Parathyroid adenoma (tissue), 2 donors: ENCODE measurements at regions not wholly inside any gene's neighbourhood (a gene's known extent, or its start where the extent isn't known, plus 50 kb on each side); places are given as distances from the start of the nearest gene placed in this dataset.

Experiments
- H2AFZ ChIP-seq: fragments of 300-600 bp; sonication (generic); one replicate; pipeline ENCODE4 v1.7.0; 2017; ENCODE audit warnings: antibody characterized with exemption, mild to moderate bottlenecking
- H3K27ac ChIP-seq: fragments of 300-600 bp; sonication (generic); one replicate; pipeline ENCODE4 v1.7.0; 2017
- H3K27me3 ChIP-seq: fragments of 300-600 bp; sonication (generic); one replicate; pipeline ENCODE4 v1.7.0; 2017; ENCODE audit warnings: low read length; ENCODE audit not compliant: control insufficient read depth, insufficient read depth
- H3K36me3 ChIP-seq: fragments of 300-600 bp; sonication (generic); one replicate; pipeline ENCODE4 v1.7.0; 2017; ENCODE audit warnings: low read length; ENCODE audit not compliant: control insufficient read depth, insufficient read depth
- H3K4me1 ChIP-seq: fragments of 300-600 bp; sonication (generic); one replicate; pipeline ENCODE4 v1.7.0; 2017; ENCODE audit warnings: control low read depth
- H3K4me2 ChIP-seq: fragments of 300-600 bp; sonication (generic); one replicate; pipeline ENCODE4 v1.7.0; 2017; ENCODE audit warnings: low read length
- H3K4me3 ChIP-seq: fragments of 300-600 bp; sonication (generic); one replicate; pipeline ENCODE4 v1.7.0; 2017; ENCODE audit warnings: low read depth, low read length
- H3K79me2 ChIP-seq: fragments of 300-600 bp; sonication (generic); one replicate; pipeline ENCODE4 v1.7.0; 2017; ENCODE audit warnings: control low read depth
- H3K9ac ChIP-seq: fragments of 300-600 bp; sonication (generic); one replicate; pipeline ENCODE4 v1.7.0; 2017; ENCODE audit warnings: mild to moderate bottlenecking
- H3K9me3 ChIP-seq: fragments of 300-600 bp; sonication (generic); one replicate; pipeline ENCODE4 v1.7.0; 2017; ENCODE audit warnings: low read length; ENCODE audit not compliant: control insufficient read depth
- CTCF ChIP-seq: fragments of 300-600 bp; sonication (generic); IDR thresholded peaks from one replicate; pipeline ENCODE4 v1.7.0; 2017; ENCODE audit warnings: antibody characterized with exemption, mild to moderate bottlenecking
- donor health status: primary hyperparathyroidism.

GRCh38 chr7:120014925-120015465, 258.0 kb upstream of the KCND2 start:
- no peaks in the 10 kb centered on the region for H3K36me3 ChIP-seq
- H2AFZ ChIP-seq, result no peak overlapping the region
- H3K79me2 ChIP-seq, result no peaks in the 10 kb centered on the region
- no peak overlapping the region for H3K4me3 ChIP-seq
- no peak for TF ChIP-seq CTCF
- no peaks in the 10 kb centered on the region for H3K9me3 ChIP-seq
- no peak overlapping the region for H3K4me2 ChIP-seq
- no peaks in the 10 kb centered on the region for H3K27me3 ChIP-seq
- H3K9ac ChIP-seq, result no peak overlapping the region
- no peaks in the 10 kb centered on the region for H3K4me1 ChIP-seq
- no peak overlapping the region for H3K27ac ChIP-seq

- no peak for TF ChIP-seq CTCF
- Histone ChIP-seq H3K4me3 (no peak overlapping the region), H3K36me3 (no peaks in the 10 kb centered on the region), H3K9me3 (no peaks in the 10 kb centered on the region), H3K4me2 (no peak overlapping the region), H3K79me2 (no peaks in the 10 kb centered on the region), H3K27me3 (no peaks in the 10 kb centered on the region), H3K27ac (no peak overlapping the region), H3K9ac (no peak overlapping the region), H3K4me1 (no peaks in the 10 kb centered on the region), H2AFZ (no peak overlapping the region)
Observed at GRCh38 chr7:120021085-120021484, 251.9 kb upstream of the KCND2 start.

GRCh38 chr7:120023494-120024167, 249.3 kb upstream of the KCND2 start:
- no peaks in the 10 kb centered on the region for H3K79me2 ChIP-seq
- H3K9me3 ChIP-seq, result no peaks in the 10 kb centered on the region
- no peak for TF ChIP-seq CTCF
- H3K4me3 ChIP-seq, result no peak overlapping the region
- H3K4me1 ChIP-seq, result no peaks in the 10 kb centered on the region
- no peaks in the 10 kb centered on the region for H3K36me3 ChIP-seq
- no peak overlapping the region for H2AFZ ChIP-seq
- H3K9ac ChIP-seq, result no peak overlapping the region
- H3K27me3 ChIP-seq, result no peaks in the 10 kb centered on the region
- H3K4me2 ChIP-seq, result no peak overlapping the region
- no peak overlapping the region for H3K27ac ChIP-seq

GRCh38 chr7:120028636-120029035, 244.3 kb upstream of the KCND2 start:
- Histone ChIP-seq H3K27ac (no peak overlapping the region), H3K36me3 (no peaks in the 10 kb centered on the region), H3K79me2 (no peaks in the 10 kb centered on the region), H3K4me2 (no peak overlapping the region), H3K4me3 (no peak overlapping the region), H3K4me1 (no peaks in the 10 kb centered on the region), H3K9ac (no peak overlapping the region), H2AFZ (no peak overlapping the region), H3K27me3 (no peaks in the 10 kb centered on the region), H3K9me3 (no peaks in the 10 kb centered on the region)
- no peak for TF ChIP-seq CTCF

GRCh38 chr7:120030876-120031275, 242.1 kb upstream of the KCND2 start:
- no peak overlapping the region for H2AFZ ChIP-seq
- no peak overlapping the region for H3K4me2 ChIP-seq
- H3K9me3 ChIP-seq, result no peaks in the 10 kb centered on the region
- H3K36me3 ChIP-seq, result no peaks in the 10 kb centered on the region
- no peak overlapping the region for H3K4me3 ChIP-seq
- H3K9ac ChIP-seq, result no peak overlapping the region
- H3K27me3 ChIP-seq, result no peaks in the 10 kb centered on the region
- H3K4me1 ChIP-seq, result no peaks in the 10 kb centered on the region
- H3K27ac ChIP-seq, result no peak overlapping the region
- TF ChIP-seq CTCF, result no peak
- H3K79me2 ChIP-seq, result no peaks in the 10 kb centered on the region
